Mesothelial cell of epicardium (in vitro differentiated cells): ENCODE measurements at regions not wholly inside any gene's neighbourhood (a gene's known extent, or its start where the extent isn't known, plus 50 kb on each side); places are given as distances from the start of the nearest gene placed in this dataset.

Experiments
- DNase-seq, 2 experiments: peaks; one replicate each; pipeline ENCODE4 v3.0.0; 2021; ENCODE audit warnings: low spot score in 2 of 2; ENCODE audit not compliant: unreplicated experiment in 2 of 2
- H3K27ac Mint-ChIP-seq: 2 replicates; pipeline ENCODE4 v1.8.0; 2021; ENCODE audit warnings: mixed read lengths
- H3K27me3 Mint-ChIP-seq: 2 replicates; pipeline ENCODE4 v1.8.0; 2021; ENCODE audit warnings: low read depth, mixed read lengths
- H3K36me3 Mint-ChIP-seq: 2 replicates; pipeline ENCODE4 v1.8.0; 2021; ENCODE audit warnings: mixed read lengths
- H3K4me1 Mint-ChIP-seq: 2 replicates; pipeline ENCODE4 v1.8.0; 2021; ENCODE audit warnings: mixed read lengths
- H3K4me3 Mint-ChIP-seq: 2 replicates; pipeline ENCODE4 v1.8.0; 2021; ENCODE audit warnings: mild to moderate bottlenecking, moderate library complexity, mixed read lengths
- H3K9me3 Mint-ChIP-seq: 2 replicates; pipeline ENCODE4 v1.8.0; 2021; ENCODE audit warnings: mixed read lengths
- TF ChIP-seq, protein P1 (sequence below): fragments of 200-600 bp; sonication (generic); IDR thresholded peaks from one replicate; pipeline ENCODE4 v1.5.0; 2021; ENCODE audit warnings: antibody characterized with exemption; ENCODE audit not compliant: unreplicated experiment

DNA sequence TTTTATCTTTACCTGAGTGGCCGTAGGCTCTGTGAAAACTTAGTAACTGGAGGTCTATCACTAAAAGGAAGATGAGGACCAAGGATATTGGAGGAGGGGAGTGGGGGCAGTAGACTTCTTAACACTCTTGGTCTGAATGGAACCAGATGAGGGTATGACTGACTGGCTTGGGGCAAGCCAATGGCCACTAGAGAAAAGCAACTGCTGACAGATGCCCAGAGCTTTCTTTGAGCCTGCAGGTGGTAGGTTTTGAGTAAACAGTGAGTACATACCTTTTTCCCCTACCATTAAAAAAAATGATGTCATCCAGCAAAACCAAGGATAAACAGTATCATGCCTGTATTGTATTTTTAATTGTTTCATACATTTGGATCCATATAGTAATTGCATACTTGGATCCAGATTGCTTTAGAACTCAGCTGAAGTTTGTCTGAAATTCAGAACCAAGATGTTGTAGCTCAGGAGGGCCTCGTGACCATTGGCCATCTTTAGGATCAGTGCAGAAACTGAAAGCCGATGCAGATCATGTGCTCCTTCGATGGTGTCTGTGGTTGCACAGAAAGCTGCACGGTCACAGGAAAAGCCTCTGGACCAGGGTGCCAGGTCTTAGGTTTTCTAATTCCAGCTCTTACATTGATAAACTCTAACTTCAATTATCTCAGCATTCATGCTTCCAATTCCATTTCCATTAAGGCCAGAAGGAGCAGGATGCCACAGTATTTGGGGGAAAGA is 131.0 kb downstream of the PDGFRA start:
- TF ChIP-seq, protein P1, sequence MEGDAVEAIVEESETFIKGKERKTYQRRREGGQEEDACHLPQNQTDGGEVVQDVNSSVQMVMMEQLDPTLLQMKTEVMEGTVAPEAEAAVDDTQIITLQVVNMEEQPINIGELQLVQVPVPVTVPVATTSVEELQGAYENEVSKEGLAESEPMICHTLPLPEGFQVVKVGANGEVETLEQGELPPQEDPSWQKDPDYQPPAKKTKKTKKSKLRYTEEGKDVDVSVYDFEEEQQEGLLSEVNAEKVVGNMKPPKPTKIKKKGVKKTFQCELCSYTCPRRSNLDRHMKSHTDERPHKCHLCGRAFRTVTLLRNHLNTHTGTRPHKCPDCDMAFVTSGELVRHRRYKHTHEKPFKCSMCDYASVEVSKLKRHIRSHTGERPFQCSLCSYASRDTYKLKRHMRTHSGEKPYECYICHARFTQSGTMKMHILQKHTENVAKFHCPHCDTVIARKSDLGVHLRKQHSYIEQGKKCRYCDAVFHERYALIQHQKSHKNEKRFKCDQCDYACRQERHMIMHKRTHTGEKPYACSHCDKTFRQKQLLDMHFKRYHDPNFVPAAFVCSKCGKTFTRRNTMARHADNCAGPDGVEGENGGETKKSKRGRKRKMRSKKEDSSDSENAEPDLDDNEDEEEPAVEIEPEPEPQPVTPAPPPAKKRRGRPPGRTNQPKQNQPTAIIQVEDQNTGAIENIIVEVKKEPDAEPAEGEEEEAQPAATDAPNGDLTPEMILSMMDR = no peak
- no peak overlapping the region for H3K27ac Mint-ChIP-seq
- no peaks in the 10 kb centered on the region for H3K4me1 Mint-ChIP-seq
- no peaks in the 10 kb centered on the region for H3K9me3 Mint-ChIP-seq
- H3K36me3 Mint-ChIP-seq = no peaks in the 10 kb centered on the region
- DNase-seq = no peak
- peaks cover 10% of the 10 kb centered on the region for H3K27me3 Mint-ChIP-seq
- no peak overlapping the region for H3K4me3 Mint-ChIP-seq

DNA sequence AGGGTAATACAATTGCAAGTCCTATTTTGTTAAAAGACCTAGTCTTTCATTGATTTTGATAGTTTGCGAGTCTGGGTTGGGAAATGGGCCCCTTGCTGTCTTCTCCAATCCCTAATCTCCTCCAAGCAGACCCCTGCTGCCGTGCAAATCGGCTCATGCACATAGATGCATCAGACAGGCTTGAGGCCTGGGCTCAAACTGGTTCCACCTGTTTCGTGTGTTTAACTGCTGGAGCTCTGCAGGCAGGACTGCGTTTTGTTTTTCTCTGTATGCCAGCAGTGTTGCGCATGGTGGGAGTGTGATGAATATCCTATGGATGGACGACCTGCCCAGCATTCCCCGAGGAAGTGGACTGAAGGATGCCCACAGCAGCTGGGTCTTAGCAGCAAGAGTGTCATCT is 133.9 kb downstream of the PDGFRA start:
- DNase-seq = no peak
- H3K36me3 Mint-ChIP-seq = no peaks in the 10 kb centered on the region
- H3K27me3 Mint-ChIP-seq = peaks cover 1% of the 10 kb centered on the region
- H3K4me3 Mint-ChIP-seq = no peak overlapping the region
- H3K4me1 Mint-ChIP-seq = peaks cover 6% of the 10 kb centered on the region
- TF ChIP-seq, protein P1 = no peak
- H3K27ac Mint-ChIP-seq = no peak overlapping the region
- no peaks in the 10 kb centered on the region for H3K9me3 Mint-ChIP-seq

GRCh38 chr4:54365691-54366090 is 136.6 kb downstream of the PDGFRA start:
- H3K36me3 Mint-ChIP-seq = no peaks in the 10 kb centered on the region
- H3K27ac Mint-ChIP-seq = peak overlapping the region; percentile 58
- H3K4me3 Mint-ChIP-seq = no peak overlapping the region
- TF ChIP-seq, protein P1 = no peak
- no peak for DNase-seq
- peaks cover 6% of the 10 kb centered on the region for H3K4me1 Mint-ChIP-seq
- H3K9me3 Mint-ChIP-seq = no peaks in the 10 kb centered on the region
- H3K27me3 Mint-ChIP-seq = peaks cover 6% of the 10 kb centered on the region

GRCh38 chr4:54367059-54367458 is 138.0 kb downstream of the PDGFRA start:
- TF ChIP-seq, protein P1 = no peak
- DNase-seq = no peak
- no peaks in the 10 kb centered on the region for H3K9me3 Mint-ChIP-seq
- H3K27ac Mint-ChIP-seq = no peak overlapping the region
- H3K27me3 Mint-ChIP-seq = peaks cover 6% of the 10 kb centered on the region
- H3K4me1 Mint-ChIP-seq = peaks cover 6% of the 10 kb centered on the region
- no peaks in the 10 kb centered on the region for H3K36me3 Mint-ChIP-seq
- H3K4me3 Mint-ChIP-seq = no peak overlapping the region

DNA sequence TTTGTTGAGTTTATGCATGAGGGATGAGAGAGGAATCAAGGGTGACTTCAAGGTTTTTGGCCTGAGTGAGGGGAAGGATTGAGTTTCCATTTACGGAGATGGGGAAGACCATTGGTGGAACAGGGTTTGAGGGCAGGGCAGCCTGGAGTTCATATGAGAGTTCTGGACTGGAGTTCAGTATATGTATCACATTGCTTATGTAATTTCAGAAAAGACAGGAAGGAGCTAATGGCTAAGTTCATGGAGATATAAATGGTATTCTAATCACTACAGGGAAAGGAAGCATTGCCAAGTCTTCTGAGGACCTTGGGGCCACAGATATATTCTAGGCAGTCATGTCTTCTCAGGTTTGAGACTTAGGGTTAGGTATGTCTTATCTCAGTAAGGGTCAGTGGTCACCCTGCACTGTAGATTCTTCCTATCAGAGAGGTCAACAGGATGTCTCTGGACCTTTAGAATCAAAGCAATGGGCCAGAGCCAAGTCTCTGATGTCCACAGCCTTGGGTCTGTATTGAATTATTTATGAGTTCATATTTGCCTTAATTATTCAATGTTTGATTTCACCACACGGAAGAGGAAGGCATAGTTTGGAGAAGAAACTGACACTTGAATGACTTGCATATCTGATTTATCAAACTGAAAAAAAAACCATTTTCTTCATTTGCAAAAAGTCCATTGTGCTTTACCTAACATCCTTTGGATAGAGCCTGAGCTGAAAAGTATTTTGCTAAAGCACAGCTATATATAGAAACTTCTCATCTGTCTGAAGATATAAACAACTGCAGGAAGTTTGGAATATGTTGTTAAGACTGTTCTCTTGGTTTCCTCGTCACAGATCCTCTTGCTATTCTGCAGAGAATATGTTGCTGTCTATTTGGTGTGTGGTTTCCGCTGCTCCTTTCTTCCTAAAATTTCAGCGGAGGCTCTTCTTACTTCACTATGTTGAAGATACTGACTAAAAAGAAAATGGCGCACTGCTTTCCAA is 139.5 kb downstream of the PDGFRA start:
- TF ChIP-seq, protein P1 = no peak
- DNase-seq = no peak
- no peak overlapping the region for H3K4me3 Mint-ChIP-seq
- H3K36me3 Mint-ChIP-seq = no peaks in the 10 kb centered on the region
- peaks cover 6% of the 10 kb centered on the region for H3K27me3 Mint-ChIP-seq
- no peaks in the 10 kb centered on the region for H3K9me3 Mint-ChIP-seq
- peaks cover 6% of the 10 kb centered on the region for H3K4me1 Mint-ChIP-seq
- peak overlapping the region; percentile 57 for H3K27ac Mint-ChIP-seq
